HepG2 (cell line): ENCODE measurements at regions not wholly inside any gene's neighbourhood (a gene's known extent, or its start where the extent isn't known, plus 50 kb on each side); places are given as distances from the start of the nearest gene placed in this dataset.
A peak's percentile ranks its signal among the peaks of the same experiment; 100 is the strongest.

Experiments
- ASH2L ChIP-seq: fragments of 300-600, 200-600 bp; sonication (generic); IDR thresholded peaks from 2 replicates; pipeline ENCODE4 v1.7.0; 2017; ENCODE audit warnings: low read depth, mild to moderate bottlenecking, moderate library complexity, mixed read lengths, low read length; ENCODE audit not compliant: insufficient read length
- BCLAF1 ChIP-seq: fragments of 450-650 bp; IDR thresholded peaks from 2 replicates; pipeline ENCODE4 v1.6.1; 2017; ENCODE audit warnings: mild to moderate bottlenecking
- CEBPB ChIP-seq: IDR thresholded peaks from 2 replicates; pipeline ENCODE4 v1.6.1; 2011; ENCODE audit warnings: low read depth, low read length, improper control_type of control experiment, borderline replicate concordance
- EHMT2 ChIP-seq: fragments of 200-600 bp; sonication (generic); IDR thresholded peaks from 2 replicates; pipeline ENCODE4 v1.7.0; 2017; ENCODE audit warnings: antibody characterized with exemption, low read depth, low read length, borderline replicate concordance
- FOXK1 ChIP-seq: sonication (generic); formaldehyde crosslinking; IDR thresholded peaks from 2 replicates; pipeline ENCODE4 v1.4.0; 2020; ENCODE audit warnings: low read depth, missing genetic modification reagents, borderline replicate concordance
- GABPB1 ChIP-seq: IDR thresholded peaks from 2 replicates; pipeline ENCODE4 v1.6.1; 2016; ENCODE audit warnings: mild to moderate bottlenecking, missing genetic modification reagents, moderate library complexity, missing compliant biosample characterization
- HDAC2 ChIP-seq: sonication (generic); formaldehyde crosslinking; IDR thresholded peaks from 2 replicates; pipeline ENCODE4 v1.4.0; 2020; ENCODE audit warnings: missing genetic modification reagents
- HHEX ChIP-seq: IDR thresholded peaks from 2 replicates; pipeline ENCODE4 v1.6.1; 2016; ENCODE audit warnings: control low read depth
- HNF1B ChIP-seq: sonication (generic); formaldehyde crosslinking; IDR thresholded peaks from 2 replicates; pipeline ENCODE4 v1.5.1; 2020; ENCODE audit warnings: mild to moderate bottlenecking, moderate library complexity, missing genetic modification reagents
- IKZF4 ChIP-seq: sonication (generic); formaldehyde crosslinking; IDR thresholded peaks from 2 replicates; pipeline ENCODE4 v1.5.1; 2020; ENCODE audit warnings: borderline replicate concordance, mild to moderate bottlenecking, low read depth, missing genetic modification reagents; ENCODE audit errors: not compliant biosample characterization
- JUND ChIP-seq: sonication (generic); formaldehyde crosslinking; IDR thresholded peaks from 2 replicates; pipeline ENCODE4 v1.8.0; 2022; ENCODE audit warnings: mild to moderate bottlenecking, missing genetic modification reagents
- KAT8 ChIP-seq: IDR thresholded peaks from 2 replicates; pipeline ENCODE4 v1.6.1; 2016; ENCODE audit warnings: missing genetic modification reagents, missing compliant biosample characterization
- KDM6A ChIP-seq: IDR thresholded peaks from 2 replicates; pipeline ENCODE4 v1.6.1; 2016; ENCODE audit warnings: low read depth
- MAF1 ChIP-seq: sonication (generic); formaldehyde crosslinking; IDR thresholded peaks from 2 replicates; pipeline ENCODE4 v1.5.0; 2020; ENCODE audit warnings: missing genetic modification reagents, borderline replicate concordance
- SALL1 ChIP-seq: sonication (generic); formaldehyde crosslinking; IDR thresholded peaks from 2 replicates; pipeline ENCODE4 v1.8.0; 2022; ENCODE audit warnings: mild to moderate bottlenecking, missing genetic modification reagents
- TFE3 ChIP-seq: IDR thresholded peaks from 2 replicates; pipeline ENCODE4 v1.6.1; 2016
- THYN1 ChIP-seq: sonication (generic); formaldehyde crosslinking; IDR thresholded peaks from 2 replicates; pipeline ENCODE4 v1.8.1; 2023; ENCODE audit warnings: low read depth, mild to moderate bottlenecking, moderate library complexity, missing genetic modification reagents, borderline replicate concordance
- ZBTB2 ChIP-seq: sonication (generic); formaldehyde crosslinking; IDR thresholded peaks from 2 replicates; pipeline ENCODE4 v1.8.0; 2022; ENCODE audit warnings: low read depth, missing genetic modification reagents
- ZNF414 ChIP-seq: sonication (generic); formaldehyde crosslinking; IDR thresholded peaks from 2 replicates; pipeline ENCODE4 v1.5.0; 2020; ENCODE audit warnings: missing genetic modification reagents
- ZNF430 ChIP-seq: sonication (generic); formaldehyde crosslinking; IDR thresholded peaks from 2 replicates; pipeline ENCODE4 v1.9.0; 2021; ENCODE audit warnings: mild to moderate bottlenecking, missing genetic modification reagents
- ZNF468 ChIP-seq: sonication (generic); formaldehyde crosslinking; IDR thresholded peaks from 2 replicates; pipeline ENCODE4 v1.8.0; 2022; ENCODE audit warnings: mild to moderate bottlenecking, moderate library complexity, missing genetic modification reagents
- ZNF501 ChIP-seq: sonication (generic); formaldehyde crosslinking; IDR thresholded peaks from 2 replicates; pipeline ENCODE4 v1.5.1; 2020; ENCODE audit warnings: mild to moderate bottlenecking, moderate library complexity, missing genetic modification reagents
- ZNF724P ChIP-seq: sonication (generic); formaldehyde crosslinking; IDR thresholded peaks from 2 replicates; pipeline ENCODE4 v1.8.0; 2022; ENCODE audit warnings: missing genetic modification reagents, borderline replicate concordance

GRCh38 chr3:110773413-110773954 lies 298.1 kb upstream of the NECTIN3 start (continued):
- TF ChIP-seq TFE3 (peak; percentile 59), ZNF724P (no peak), ZNF414 (CRISPR knock-in tag) (no peak), ZNF430 (no peak), BCLAF1 (no peak), KAT8 (CRISPR knock-in tag) (peak; percentile 21; the same call in 1 of the 2 replicates), ZNF501 (CRISPR knock-in tag) (no peak), ZBTB2 (no peak), THYN1 (no peak), IKZF4 (CRISPR knock-in tag) (no peak), HNF1B (CRISPR knock-in tag) (peak; percentile 63; the same call in 1 of the 2 replicates), ASH2L (peak; percentile 85), MAF1 (no peak), JUND (CRISPR knock-in tag) (peak; percentile 94), EHMT2 (peak; percentile 84; the same call in 1 of the 2 replicates), KDM6A (peak; percentile 82), HDAC2 (CRISPR knock-in tag) (peak; percentile 95), HHEX (CRISPR knock-in tag) (peak; percentile 63; the same call in 1 of the 2 replicates), CEBPB (no peak; the same call in 1 of the 2 replicates), ZNF468 (CRISPR knock-in tag) (no peak), FOXK1 (CRISPR knock-in tag) (peak; percentile 32; the same call in 1 of the 2 replicates), SALL1 (CRISPR knock-in tag) (peak; percentile 99), GABPB1 (CRISPR knock-in tag) (no peak; the same call in 1 of the 2 replicates)
